HCT116 (cell line): ENCODE measurements at regions not wholly inside any gene's neighbourhood (a gene's known extent, or its start where the extent isn't known, plus 50 kb on each side); places are given as distances from the start of the nearest gene placed in this dataset.

Experiments
- ATAC-seq: fragments of 200-7000 bp; cut with Tn5 transposase; 2 replicates; pipeline ENCODE4 v1.9.1; 2020; ENCODE audit warnings: mild to moderate bottlenecking, moderate library complexity
- BruUV-seq: library from RNA; stranded (reverse); fragments of 400-500 nt; replicated peaks from 2 replicates; lab custom pipeline; 2021; lab: Mats Ljungman, UMichigan
- CTCF ChIA-PET: fragments of 300-600 bp; sonication (Branson Sonifier 250); formaldehyde crosslinking; loops from one replicate; lab custom pipeline; 2021; ENCODE audit warnings: antibody characterized with exemption; lab: Charles Lee
- POLR2A ChIA-PET: fragments of 300-600, 350-600 bp; sonication (Branson Sonifier 250); formaldehyde crosslinking; loops from one replicate; lab custom pipeline; 2021; ENCODE audit warnings: antibody characterized with exemption; lab: Charles Lee
- RAD21 ChIA-PET, 2 experiments: fragments of 300-600 bp; sonication (Branson Sonifier 250); formaldehyde crosslinking; loops; one replicate each; lab custom pipeline; 2023; ENCODE audit warnings: low total read pairs in 2 of 2; ENCODE audit not compliant: uncharacterized antibody in 2 of 2, unreplicated experiment in 2 of 2, low non-redundant PET in 1 of 2; lab: Charles Lee
- DNase-seq: peaks from one replicate; pipeline ENCODE4 v3.0.0-alpha.2; 2010; ENCODE audit warnings: low read depth, low spot score
- H2AFZ ChIP-seq: fragments of 200-600 bp; shearing (Covaris generic), sonication (generic); 2 replicates; pipeline ENCODE4 v1.6.1; 2017; ENCODE audit warnings: low read depth, mixed run types, mixed read lengths, antibody characterized with exemption, low read length; ENCODE audit not compliant: poor library complexity, severe bottlenecking
- H3K27ac ChIP-seq: 2 replicates; pipeline ENCODE4 v1.5.1; 2012; ENCODE audit warnings: low read depth, low read length
- H3K27me3 ChIP-seq: fragments of 200-600 bp; sonication (generic); 2 replicates; pipeline ENCODE4 v1.6.1; 2016; ENCODE audit warnings: mixed run types, low read length, mixed read lengths; ENCODE audit not compliant: insufficient read depth
- H3K36me3 ChIP-seq, 2 experiments: fragments of 200-500 bp in 1 of 2; fragments of 200-600 bp in 1 of 2; sonication (Bioruptor generic) in 1 of 2; sonication (generic) in 1 of 2; 2 replicates each; pipeline versions ENCODE4 v1.5.1 to v1.6.1; 2014 to 2016; ENCODE audit warnings: low read length in 2 of 2, inconsistent platforms in 1 of 2, mixed read lengths in 1 of 2, mixed run types in 1 of 2; ENCODE audit not compliant: insufficient read depth in 2 of 2, control insufficient read depth in 1 of 2
- H3K4me1 ChIP-seq, 2 experiments: fragments of 200-600 bp in 1 of 2; sonication (generic) in 1 of 2; 2 replicates each; pipeline versions ENCODE4 v1.5.1 to v1.6.1; 2012 to 2017; ENCODE audit warnings: low read length in 2 of 2, inconsistent platforms in 1 of 2, mild to moderate bottlenecking in 1 of 2, mixed read lengths in 1 of 2, mixed run types in 1 of 2, moderate library complexity in 1 of 2; ENCODE audit not compliant: insufficient read depth in 2 of 2, control insufficient read depth in 1 of 2
- H3K4me2 ChIP-seq: fragments of 200-600 bp; sonication (generic); 2 replicates; pipeline ENCODE4 v1.6.1; 2017; ENCODE audit warnings: mixed run types, low read length, mixed read lengths
- H3K4me3 ChIP-seq, 2 experiments: fragments of 200-600 bp in 1 of 2; sonication (generic) in 1 of 2; replicated peaks in 1 of 2; 2 replicates each; pipeline ENCODE4 v1.5.1; 2011 to 2016; ENCODE audit warnings: low read length in 2 of 2, control low read depth in 1 of 2, low read depth in 1 of 2, mild to moderate bottlenecking in 1 of 2, mixed read lengths in 1 of 2, mixed run types in 1 of 2
- H3K79me2 ChIP-seq: fragments of 200-600 bp; sonication (generic); 2 replicates; pipeline ENCODE4 v1.6.1; 2017; ENCODE audit warnings: mild to moderate bottlenecking, mixed run types, low read length, moderate library complexity, mixed read lengths; ENCODE audit not compliant: insufficient read depth
- H3K9ac ChIP-seq: fragments of 200-600 bp; sonication (generic); 2 replicates; pipeline ENCODE4 v1.6.1; 2016; ENCODE audit warnings: low read length, mixed read lengths
- H3K9me2 ChIP-seq: fragments of 200-600 bp; sonication (generic), shearing (Covaris generic); 2 replicates; pipeline ENCODE4 v1.6.1; 2017; ENCODE audit warnings: mixed run types, mild to moderate bottlenecking, moderate library complexity; ENCODE audit not compliant: insufficient read depth
- H3K9me3 ChIP-seq, 2 experiments: fragments of 200-500 bp in 1 of 2; fragments of 200-600 bp in 1 of 2; sonication (Bioruptor generic) in 1 of 2; sonication (generic) in 1 of 2; 2 replicates each; pipeline ENCODE4 v1.6.1; 2014 to 2017; ENCODE audit warnings: low read length in 2 of 2, mixed read lengths in 2 of 2, inconsistent platforms in 1 of 2, low read depth in 1 of 2, mild to moderate bottlenecking in 1 of 2, mixed run types in 1 of 2, moderate library complexity in 1 of 2; ENCODE audit not compliant: control insufficient read depth in 1 of 2, insufficient read depth in 1 of 2
- H4K20me1 ChIP-seq: fragments of 200-600 bp; sonication (generic), shearing (Covaris generic); 2 replicates; pipeline ENCODE4 v1.6.1; 2017; ENCODE audit warnings: mixed run types, mild to moderate bottlenecking, moderate library complexity; ENCODE audit not compliant: insufficient read depth
- CBX3 ChIP-seq: IDR thresholded peaks from 2 replicates; pipeline ENCODE4 v1.6.1; 2012; ENCODE audit warnings: low read depth
- CEBPB ChIP-seq: IDR thresholded peaks from 2 replicates; pipeline ENCODE4 v1.6.1; 2012; ENCODE audit warnings: low read depth
- EZH2 ChIP-seq: fragments of 200-600 bp; sonication (generic); IDR thresholded peaks from 2 replicates; pipeline ENCODE4 v1.6.1; 2017; ENCODE audit warnings: antibody characterized with exemption, mixed run types
- EZH2phosphoT487 ChIP-seq: fragments of 200-600 bp; IDR thresholded peaks from 2 replicates; pipeline ENCODE4 v1.6.1; 2018; ENCODE audit warnings: antibody characterized with exemption, borderline replicate concordance
- MAX ChIP-seq: IDR thresholded peaks from 2 replicates; pipeline ENCODE4 v1.6.1; 2012
- REST ChIP-seq: IDR thresholded peaks from 2 replicates; pipeline ENCODE4 v1.6.1; 2012; ENCODE audit warnings: low read depth
- SIN3A ChIP-seq: IDR thresholded peaks from 2 replicates; pipeline ENCODE4 v1.6.1; 2012; ENCODE audit warnings: low read depth
- SP1 ChIP-seq: IDR thresholded peaks from 2 replicates; pipeline ENCODE4 v1.6.1; 2012; ENCODE audit warnings: low read depth
- SRF ChIP-seq: IDR thresholded peaks from 2 replicates; pipeline ENCODE4 v1.6.1; 2012; ENCODE audit warnings: low read depth
- TCF7L2 ChIP-seq: IDR thresholded peaks from 2 replicates; pipeline ENCODE4 v1.7.0; 2011; ENCODE audit warnings: borderline replicate concordance, inconsistent platforms; ENCODE audit not compliant: insufficient read depth, insufficient read length; ENCODE audit errors: extremely low read depth
- intact Hi-C: fragments of 100-400 bp; cut with micrococcal nuclease; formaldehyde crosslinking; loops from 2 replicates; pipeline ENCODE4 v1.10.0; 2022

GRCh38 chr12:75819512-75819911 is 212.1 kb downstream of the PHLDA1 start:
- intact Hi-C loops, result no loop called here
- H3K27ac ChIP-seq, result peak overlapping the region; percentile 100
- H3K79me2 ChIP-seq, result peaks cover 7% of the 10 kb centered on the region
- H3K4me2 ChIP-seq, result no peak overlapping the region
- no peaks in the 10 kb centered on the region for H3K9me2 ChIP-seq
- ChIA-PET RAD21 (no interaction called here), POLR2A (interaction anchor here (1.0 kb wide), 1 partner anchor 208 kb away, joined by 3 read pairs; no protein-coding TSS in a partner anchor), CTCF (no interaction called here)
- no peak for ATAC-seq
- H3K9me3 ChIP-seq, result no peaks in the 10 kb centered on the region
- H3K36me3 ChIP-seq, result no peaks in the 10 kb centered on the region
- H4K20me1 ChIP-seq, result no peaks in the 10 kb centered on the region
- no peak for DNase-seq
- H3K4me3 ChIP-seq, result no peak overlapping the region
- peaks cover 70 to 95% of the 10 kb centered on the region in 2 experiments for H3K4me1 ChIP-seq
- no peaks in the 10 kb centered on the region for H3K27me3 ChIP-seq
- H2AFZ ChIP-seq, result no peak overlapping the region
- H3K9ac ChIP-seq, result peak overlapping the region; percentile 22; the same call in 1 of the 2 replicates
- no TSS peak for BruUV-seq
- peak; percentile 41; the same call in 1 of the 2 replicates for TF ChIP-seq MAX
- no peak for TF ChIP-seq SIN3A

- H2AFZ ChIP-seq, result no peak overlapping the region
- intact Hi-C loops, result no loop called here
These were observed 212.7 kb downstream of the PHLDA1 start for GRCh38 chr12:75818863-75819262.

More at GRCh38 chr12:75818863-75819262, 212.7 kb downstream of the PHLDA1 start:
- Histone ChIP-seq H3K36me3 (no peaks in the 10 kb centered on the region), H3K27me3 (no peaks in the 10 kb centered on the region), H3K27ac (peak overlapping the region; percentile 100), H3K4me3 (no peak overlapping the region), H3K9me2 (no peaks in the 10 kb centered on the region), H3K79me2 (peaks cover 7% of the 10 kb centered on the region), H3K4me2 (no peak overlapping the region), H4K20me1 (no peaks in the 10 kb centered on the region), H3K9me3 (no peaks in the 10 kb centered on the region), H3K4me1 (peaks cover 63 to 89% of the 10 kb centered on the region in 2 experiments), H3K9ac (peak overlapping the region; percentile 22; the same call in 1 of the 2 replicates)
- ChIA-PET RAD21 (no interaction called here), CTCF (no interaction called here), POLR2A (interaction anchor here (1.0 to 1.9 kb wide), 2 partner anchors 209 to 212 kb away, joined by 3 to 5 read pairs; partner anchors contain the start of gene PHLDA1)
- no peak for DNase-seq
- no TSS peak for BruUV-seq
- TF ChIP-seq EZH2 (no peak), TCF7L2 (no peak), SP1 (no peak), REST (no peak), CBX3 (no peak), CEBPB (no peak), EZH2phosphoT487 (no peak), SRF (no peak)
- no peak; the same call in 1 of the 2 replicates for ATAC-seq
